HTR-8/SVneo (cell line): ENCODE measurements at regions not wholly inside any gene's neighbourhood (a gene's known extent, or its start where the extent isn't known, plus 50 kb on each side); places are given as distances from the start of the nearest gene placed in this dataset.

Experiments
- DNase-seq: peaks from one replicate; pipeline ENCODE4 v3.0.0; 2011; ENCODE audit warnings: low spot score, mixed read lengths; ENCODE audit not compliant: insufficient read length
- FAIRE-seq: peaks from 2 replicates; lab custom pipeline; 2011; peaks lifted over from hg19 to GRCh38; lab: Jason Lieb, UNC

- DNase-seq (no peak), FAIRE-seq (no peak)
Measured at GRCh38 chr12:46506198-46506597, 133.6 kb upstream of the SLC38A2 start.

GRCh38 chr12:46504494-46504893 lies 131.9 kb upstream of the SLC38A2 start:
- no peak for DNase-seq
- no peak for FAIRE-seq

GRCh38 chr12:46503637-46504175 lies 131.1 kb upstream of the SLC38A2 start:
- DNase-seq, result no peak
- FAIRE-seq, result no peak

- FAIRE-seq (no peak), DNase-seq (no peak)
Measured at GRCh38 chr12:46500673-46501072, 128.1 kb upstream of the SLC38A2 start.

GRCh38 chr12:46499901-46500300 lies 127.3 kb upstream of the SLC38A2 start:
- FAIRE-seq (no peak), DNase-seq (no peak)

- DNase-seq (no peak), FAIRE-seq (no peak)
Measured at GRCh38 chr12:46499226-46499625, 126.7 kb upstream of the SLC38A2 start.

- FAIRE-seq (no peak), DNase-seq (no peak)
Measured at GRCh38 chr12:46497739-46498138, 125.2 kb upstream of the SLC38A2 start.

GRCh38 chr12:46494424-46494823 lies 121.9 kb upstream of the SLC38A2 start:
- peak; percentile 49 for DNase-seq
- FAIRE-seq, result no peak

- DNase-seq (no peak), FAIRE-seq (peak; percentile 63)
Measured at GRCh38 chr12:46493834-46494181, 121.2 kb upstream of the SLC38A2 start.

- no peak for DNase-seq
- no peak for FAIRE-seq
Measured at GRCh38 chr12:46493150-46493833, 120.7 kb upstream of the SLC38A2 start.

- DNase-seq, result peak; percentile 65
- peak; percentile 65 for FAIRE-seq
Measured at GRCh38 chr12:46492471-46493085, 120.0 kb upstream of the SLC38A2 start.

- FAIRE-seq, result no peak
Measured at GRCh38 chr12:46491548-46491947, 119.0 kb upstream of the SLC38A2 start.

GRCh38 chr12:46490635-46491034 lies 118.1 kb upstream of the SLC38A2 start:
- DNase-seq (no peak), FAIRE-seq (no peak)

More at GRCh38 chr12:46491548-46491947, 119.0 kb upstream of the SLC38A2 start:
- no peak for DNase-seq

- FAIRE-seq (peak; percentile 31), DNase-seq (no peak)
Measured at GRCh38 chr12:46489951-46490388, 117.4 kb upstream of the SLC38A2 start.

GRCh38 chr12:46487567-46488131 lies 115.1 kb upstream of the SLC38A2 start:
- DNase-seq (no peak), FAIRE-seq (no peak)

GRCh38 chr12:46486588-46486987 lies 114.0 kb upstream of the SLC38A2 start:
- FAIRE-seq, result no peak
- no peak for DNase-seq

GRCh38 chr12:46485853-46486252 lies 113.3 kb upstream of the SLC38A2 start:
- FAIRE-seq, result no peak
- no peak for DNase-seq

GRCh38 chr12:46484396-46485061 lies 112.0 kb upstream of the SLC38A2 start:
- DNase-seq (no peak), FAIRE-seq (no peak)

- FAIRE-seq (no peak), DNase-seq (no peak)
Measured at GRCh38 chr12:46483572-46484395, 111.2 kb upstream of the SLC38A2 start.

GRCh38 chr12:46480724-46481123 lies 108.2 kb upstream of the SLC38A2 start:
- DNase-seq (no peak), FAIRE-seq (no peak)
